K562 (cell line): ENCODE measurements at regions not wholly inside any gene's neighbourhood (a gene's known extent, or its start where the extent isn't known, plus 50 kb on each side); places are given as distances from the start of the nearest gene placed in this dataset.

ENCODE experiments used
- AFF4 ChIP-seq: sonication (generic); formaldehyde crosslinking; IDR thresholded peaks from 2 replicates; pipeline ENCODE4 v1.8.0; 2023; ENCODE audit warnings: mild to moderate bottlenecking, missing genetic modification reagents
- BCOR ChIP-seq: fragments of 450-650 bp; IDR thresholded peaks from 2 replicates; pipeline ENCODE4 v1.6.1; 2016
- CBFB ChIP-seq: sonication (generic); formaldehyde crosslinking; IDR thresholded peaks from 2 replicates; pipeline ENCODE4 v1.4.0; 2020; ENCODE audit warnings: mild to moderate bottlenecking, missing genetic modification reagents
- CBX5 ChIP-seq: IDR thresholded peaks from 2 replicates; pipeline ENCODE4 v1.6.1; 2014; ENCODE audit warnings: low read depth, borderline replicate concordance
- E4F1 ChIP-seq: fragments of 250-450 bp; sonication (Bioruptor Pico); IDR thresholded peaks from 2 replicates; pipeline ENCODE4 v1.5.0; 2021; ENCODE audit warnings: mild to moderate bottlenecking, borderline replicate concordance
- GMEB1 ChIP-seq: fragments of 250-450 bp; sonication (Bioruptor Pico); IDR thresholded peaks from 2 replicates; pipeline ENCODE4 v1.4.0; 2020; ENCODE audit warnings: mild to moderate bottlenecking
- HOMEZ ChIP-seq: fragments of 250-450 bp; sonication (Bioruptor Pico); IDR thresholded peaks from 2 replicates; pipeline ENCODE4 v1.4.0; 2020; ENCODE audit warnings: mild to moderate bottlenecking, moderate library complexity
- KAT2B ChIP-seq: IDR thresholded peaks from one replicate; pipeline ENCODE4 v1.6.1; 2012; ENCODE audit warnings: low read depth, mild to moderate bottlenecking, control low read depth, inconsistent platforms, low read length, moderate library complexity
- LARP7 ChIP-seq: fragments of 450-650 bp; IDR thresholded peaks from 2 replicates; pipeline ENCODE4 v1.6.1; 2016
- MAFG ChIP-seq: fragments of 450-650 bp; conservative IDR thresholded peaks from 2 replicates; pipeline ENCODE4 v1.6.1; 2016; ENCODE audit warnings: missing genetic modification characterization, missing compliant biosample characterization
- NFIX ChIP-seq: fragments of 250-450 bp; sonication (Bioruptor Pico); IDR thresholded peaks from 2 replicates; pipeline ENCODE4 v1.4.0; 2020; ENCODE audit warnings: low read depth, mild to moderate bottlenecking, moderate library complexity
- PREB ChIP-seq: sonication (generic); formaldehyde crosslinking; IDR thresholded peaks from 2 replicates; pipeline ENCODE4 v1.8.1; 2023; ENCODE audit warnings: mild to moderate bottlenecking, missing genetic modification reagents
- RB1 ChIP-seq: fragments of 450-650 bp; IDR thresholded peaks from 2 replicates; pipeline ENCODE4 v1.6.1; 2017; ENCODE audit warnings: low read depth, mild to moderate bottlenecking
- TFE3 ChIP-seq: fragments of 450-650 bp; formaldehyde crosslinking; IDR thresholded peaks from 2 replicates; pipeline ENCODE4 v1.4.0; 2020; ENCODE audit warnings: mild to moderate bottlenecking, mixed read lengths
- ZNF3 ChIP-seq: fragments of 250-450 bp; sonication (Bioruptor Pico); IDR thresholded peaks from 2 replicates; pipeline ENCODE4 v1.5.0; 2021; ENCODE audit warnings: mild to moderate bottlenecking, moderate library complexity

GRCh38 chr6:51382847-51383246 is 564.2 kb downstream of the TFAP2B start (continued):
- TF ChIP-seq RB1 (no peak), MAFG (no peak), CBX5 (no peak), NFIX (CRISPR knock-in tag) (no peak), HOMEZ (CRISPR knock-in tag) (no peak), PREB (CRISPR knock-in tag) (no peak), ZNF3 (CRISPR knock-in tag) (no peak), LARP7 (no peak), TFE3 (CRISPR knock-in tag) (no peak), BCOR (no peak), KAT2B (no peak), AFF4 (no peak), CBFB (CRISPR knock-in tag) (no peak), GMEB1 (CRISPR knock-in tag) (no peak), E4F1 (no peak)
- TF ChIP-seq, all 486 proteins: peak for 0
